NT2/D1 (cell line): ENCODE measurements at regions not wholly inside any gene's neighbourhood (a gene's known extent, or its start where the extent isn't known, plus 50 kb on each side); places are given as distances from the start of the nearest gene placed in this dataset.

Experiments
- SUZ12 ChIP-seq: IDR thresholded peaks from 2 replicates; pipeline ENCODE4 v1.6.1; 2011; ENCODE audit not compliant: insufficient read length, insufficient read depth; ENCODE audit errors: extremely low read depth
- ZNF274 ChIP-seq: IDR thresholded peaks from 2 replicates; pipeline ENCODE4 v1.6.1; 2011; ENCODE audit warnings: mild to moderate bottlenecking, low read depth, low read length

GRCh38 chr2:177051278-177051677 is 161.3 kb upstream of the HNRNPA3 start:
- TF ChIP-seq ZNF274, result no peak
- no peak for TF ChIP-seq SUZ12
